Right atrium auricular region (tissue), 2 donors: ENCODE measurements at regions not wholly inside any gene's neighbourhood (a gene's known extent, or its start where the extent isn't known, plus 50 kb on each side); places are given as distances from the start of the nearest gene placed in this dataset.

Experiments
- DNase-seq: peaks from one replicate; pipeline ENCODE4 v3.0.0-alpha.2; 2019; ENCODE audit warnings: low spot score
- H3K27ac ChIP-seq, 2 donors: fragments of 200-600 bp; sonication (generic); 1 replicate in 1 of 2; 2 replicates in 1 of 2; pipeline ENCODE4 v1.5.1; 2016 to 2019
- H3K27me3 ChIP-seq, 2 donors: fragments of 200-600 bp; sonication (generic); one replicate each; pipeline versions ENCODE4 v1.5.1 to v1.6.0; 2017 to 2019
- H3K36me3 ChIP-seq: fragments of 200-600 bp; sonication (generic); one replicate; pipeline ENCODE4 v1.5.1; 2016
- H3K4me1 ChIP-seq, 2 donors: fragments of 200-600 bp; sonication (generic); one replicate each; pipeline versions ENCODE4 v1.5.1 to v1.6.0; 2017 to 2019
- H3K4me3 ChIP-seq, 2 donors: fragments of 200-600 bp; sonication (generic); 1 replicate in 1 of 2; 2 replicates in 1 of 2; pipeline ENCODE4 v1.5.1; 2017 to 2019; ENCODE audit warnings: mild to moderate bottlenecking in 1 of 2, moderate library complexity in 1 of 2
- H3K9me3 ChIP-seq, 2 donors: fragments of 200-600 bp; sonication (generic); one replicate each; pipeline ENCODE4 v1.5.1; 2019
- TF ChIP-seq, protein P1 (sequence below), 2 donors: fragments of 200-600 bp; sonication (generic); IDR thresholded peaks; one replicate each; pipeline ENCODE4 v1.5.1; 2019; ENCODE audit warnings: antibody characterized with exemption in 2 of 2

GRCh38 chr5:153084511-153084910 is 406.0 kb upstream of the GRIA1 start:
- Histone ChIP-seq H3K36me3 (no peaks in the 10 kb centered on the region), H3K4me3 (no peak overlapping the region), H3K4me1 (peaks cover 0 to 11% of the 10 kb centered on the region in 2 donors), H3K27me3 (no peaks in the 10 kb centered on the region), H3K9me3 (no peaks in the 10 kb centered on the region), H3K27ac (no peak overlapping the region)
- TF ChIP-seq, protein P1, sequence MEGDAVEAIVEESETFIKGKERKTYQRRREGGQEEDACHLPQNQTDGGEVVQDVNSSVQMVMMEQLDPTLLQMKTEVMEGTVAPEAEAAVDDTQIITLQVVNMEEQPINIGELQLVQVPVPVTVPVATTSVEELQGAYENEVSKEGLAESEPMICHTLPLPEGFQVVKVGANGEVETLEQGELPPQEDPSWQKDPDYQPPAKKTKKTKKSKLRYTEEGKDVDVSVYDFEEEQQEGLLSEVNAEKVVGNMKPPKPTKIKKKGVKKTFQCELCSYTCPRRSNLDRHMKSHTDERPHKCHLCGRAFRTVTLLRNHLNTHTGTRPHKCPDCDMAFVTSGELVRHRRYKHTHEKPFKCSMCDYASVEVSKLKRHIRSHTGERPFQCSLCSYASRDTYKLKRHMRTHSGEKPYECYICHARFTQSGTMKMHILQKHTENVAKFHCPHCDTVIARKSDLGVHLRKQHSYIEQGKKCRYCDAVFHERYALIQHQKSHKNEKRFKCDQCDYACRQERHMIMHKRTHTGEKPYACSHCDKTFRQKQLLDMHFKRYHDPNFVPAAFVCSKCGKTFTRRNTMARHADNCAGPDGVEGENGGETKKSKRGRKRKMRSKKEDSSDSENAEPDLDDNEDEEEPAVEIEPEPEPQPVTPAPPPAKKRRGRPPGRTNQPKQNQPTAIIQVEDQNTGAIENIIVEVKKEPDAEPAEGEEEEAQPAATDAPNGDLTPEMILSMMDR (IDR thresholded peaks at IDR 0.05) = no peak
- no peak for DNase-seq

GRCh38 chr5:153086486-153086885 is 404.0 kb upstream of the GRIA1 start:
- TF ChIP-seq, protein P1 (IDR thresholded peaks at IDR 0.05) = no peak
- H3K36me3 ChIP-seq = no peaks in the 10 kb centered on the region
- DNase-seq = no peak

GRCh38 chr5:153088538-153088937 is 401.9 kb upstream of the GRIA1 start:
- TF ChIP-seq, protein P1 (IDR thresholded peaks at IDR 0.05) = no peak
- Histone ChIP-seq H3K27ac (peak overlapping the region; percentile 46 to 74), H3K4me1 (peaks cover 0 to 11% of the 10 kb centered on the region in 2 donors), H3K4me3 (no peak overlapping the region), H3K27me3 (no peaks in the 10 kb centered on the region), H3K36me3 (no peaks in the 10 kb centered on the region), H3K9me3 (no peaks in the 10 kb centered on the region)
- no peak for DNase-seq

More at GRCh38 chr5:153086486-153086885, 404.0 kb upstream of the GRIA1 start:
- no peaks in the 10 kb centered on the region for H3K9me3 ChIP-seq
- H3K4me1 ChIP-seq = peaks cover 0 to 11% of the 10 kb centered on the region in 2 donors
- no peak overlapping the region for H3K4me3 ChIP-seq
- no peak overlapping the region for H3K27ac ChIP-seq
- no peaks in the 10 kb centered on the region for H3K27me3 ChIP-seq

- no peak for DNase-seq
- H3K4me3 ChIP-seq = no peak overlapping the region
- no peaks in the 10 kb centered on the region for H3K4me1 ChIP-seq
- TF ChIP-seq, protein P1 (IDR thresholded peaks at IDR 0.05) = no peak
- H3K27me3 ChIP-seq = no peaks in the 10 kb centered on the region
- no peaks in the 10 kb centered on the region for H3K36me3 ChIP-seq
- no peak overlapping the region for H3K27ac ChIP-seq
- H3K9me3 ChIP-seq = no peaks in the 10 kb centered on the region
Observed at GRCh38 chr5:153094333-153094732, 396.1 kb upstream of the GRIA1 start.

DNA sequence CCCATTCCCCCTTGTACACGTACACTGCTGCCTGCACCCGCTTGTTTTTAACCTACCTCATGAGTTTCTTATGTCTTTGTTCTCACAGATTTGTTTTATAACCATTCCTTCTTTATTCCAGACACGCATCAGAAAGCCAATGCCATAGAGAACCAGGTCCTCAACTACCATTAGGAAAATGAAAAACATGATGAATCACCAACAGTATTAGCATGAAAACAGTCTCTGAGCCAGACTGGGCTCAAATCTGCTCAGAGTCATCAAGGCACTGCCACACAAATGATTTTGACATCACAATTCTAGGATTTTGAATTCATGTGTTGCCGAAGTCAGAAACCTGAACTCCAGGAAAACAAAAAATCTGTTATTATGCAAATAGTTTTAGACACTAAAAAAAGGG is 394.1 kb upstream of the GRIA1 start:
- H3K27me3 ChIP-seq = no peaks in the 10 kb centered on the region
- no peaks in the 10 kb centered on the region for H3K4me1 ChIP-seq
- TF ChIP-seq, protein P1 (IDR thresholded peaks at IDR 0.05) = no peak
- no peak for DNase-seq
- no peak overlapping the region for H3K27ac ChIP-seq
- H3K36me3 ChIP-seq = no peaks in the 10 kb centered on the region
- no peaks in the 10 kb centered on the region for H3K9me3 ChIP-seq
- no peak overlapping the region for H3K4me3 ChIP-seq

DNA sequence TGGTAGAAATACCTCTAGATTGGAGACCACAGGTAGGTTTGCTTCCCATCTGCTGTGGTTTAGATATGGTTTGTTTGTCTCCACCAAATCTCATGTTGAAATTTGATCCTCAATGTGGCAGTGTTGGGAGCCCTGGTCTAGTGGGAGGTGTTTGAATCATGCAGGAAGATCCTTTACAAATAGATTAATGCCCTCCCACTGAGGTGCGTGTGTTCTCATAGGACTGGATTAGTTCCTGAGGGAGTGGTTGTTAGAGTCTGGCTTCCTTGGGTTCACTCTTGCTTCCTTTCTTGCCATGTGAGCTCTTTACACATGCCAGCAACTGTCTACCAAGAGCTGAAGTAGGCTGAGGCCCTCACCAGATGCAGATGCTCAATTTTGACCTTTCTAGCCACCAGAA is 391.1 kb upstream of the GRIA1 start:
- no peak overlapping the region for H3K4me3 ChIP-seq
- no peaks in the 10 kb centered on the region for H3K4me1 ChIP-seq
- TF ChIP-seq, protein P1 (IDR thresholded peaks at IDR 0.05) = no peak
- H3K27ac ChIP-seq = no peak overlapping the region
- no peaks in the 10 kb centered on the region for H3K27me3 ChIP-seq
- H3K36me3 ChIP-seq = no peaks in the 10 kb centered on the region
- no peak for DNase-seq
- no peaks in the 10 kb centered on the region for H3K9me3 ChIP-seq
